Endothelial cell (in vitro differentiated cells): ENCODE measurements at regions not wholly inside any gene's neighbourhood (a gene's known extent, or its start where the extent isn't known, plus 50 kb on each side); places are given as distances from the start of the nearest gene placed in this dataset.
"Not testable (repeated sequence)": the region's sequence is repeated elsewhere in the genome, so short reads cannot be mapped to it uniquely, and the experiment has no call there.

Experiments used
- DNase-seq: peaks from one replicate; pipeline ENCODE4 v3.0.0; 2021; ENCODE audit warnings: low spot score
- H3K27ac Mint-ChIP-seq: one replicate; pipeline ENCODE4 v1.8.0; 2021; ENCODE audit warnings: mixed read lengths, inconsistent platforms; ENCODE audit not compliant: unreplicated experiment
- H3K27me3 Mint-ChIP-seq: one replicate; pipeline ENCODE4 v1.8.0; 2021; ENCODE audit warnings: mild to moderate bottlenecking, moderate library complexity, mixed read lengths, inconsistent platforms; ENCODE audit not compliant: unreplicated experiment
- H3K36me3 Mint-ChIP-seq: one replicate; pipeline ENCODE4 v1.8.0; 2021; ENCODE audit warnings: mild to moderate bottlenecking, low read depth, mixed read lengths, inconsistent platforms; ENCODE audit not compliant: unreplicated experiment
- H3K4me1 Mint-ChIP-seq: one replicate; pipeline ENCODE4 v1.8.0; 2021; ENCODE audit warnings: mild to moderate bottlenecking, mixed read lengths, inconsistent platforms; ENCODE audit not compliant: unreplicated experiment
- H3K4me3 Mint-ChIP-seq: one replicate; pipeline ENCODE4 v1.8.0; 2021; ENCODE audit warnings: mild to moderate bottlenecking, mixed read lengths, inconsistent platforms; ENCODE audit not compliant: unreplicated experiment
- H3K9me3 Mint-ChIP-seq: one replicate; pipeline ENCODE4 v1.8.0; 2021; ENCODE audit warnings: mixed read lengths, inconsistent platforms; ENCODE audit not compliant: unreplicated experiment
- CTCF ChIP-seq: fragments of 200-600 bp; sonication (generic); IDR thresholded peaks from one replicate; pipeline ENCODE4 v1.5.0; 2021; ENCODE audit warnings: antibody characterized with exemption; ENCODE audit not compliant: unreplicated experiment

DNA sequence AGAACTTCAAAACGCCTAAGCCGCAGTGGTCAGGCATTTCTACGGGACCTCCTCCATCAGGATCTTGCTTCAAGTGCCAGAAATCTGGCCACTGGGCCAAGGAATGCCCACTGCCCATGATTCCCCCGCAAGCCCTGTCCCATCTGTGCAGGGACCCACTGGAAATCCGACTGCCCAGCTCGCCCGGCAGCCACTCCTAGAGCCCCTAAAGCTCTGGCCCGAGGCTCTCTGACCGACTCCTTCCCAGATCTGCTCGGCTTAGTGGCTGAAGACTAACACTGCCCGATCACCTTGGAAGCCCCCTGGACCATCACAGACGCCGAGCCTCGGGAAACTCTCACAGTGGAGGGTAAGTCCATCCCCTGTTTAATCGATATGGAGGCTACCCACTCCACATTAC lies 1113.0 kb upstream of the TMEM132C start:
- H3K36me3 Mint-ChIP-seq: no peaks in the 10 kb centered on the region
- no peak for TF ChIP-seq CTCF
- no peak overlapping the region for H3K27ac Mint-ChIP-seq
- peaks cover 17% of the 10 kb centered on the region for H3K9me3 Mint-ChIP-seq
- no peak overlapping the region for H3K4me3 Mint-ChIP-seq
- no peak for DNase-seq
- H3K4me1 Mint-ChIP-seq: no peaks in the 10 kb centered on the region
- no peaks in the 10 kb centered on the region for H3K27me3 Mint-ChIP-seq

DNA sequence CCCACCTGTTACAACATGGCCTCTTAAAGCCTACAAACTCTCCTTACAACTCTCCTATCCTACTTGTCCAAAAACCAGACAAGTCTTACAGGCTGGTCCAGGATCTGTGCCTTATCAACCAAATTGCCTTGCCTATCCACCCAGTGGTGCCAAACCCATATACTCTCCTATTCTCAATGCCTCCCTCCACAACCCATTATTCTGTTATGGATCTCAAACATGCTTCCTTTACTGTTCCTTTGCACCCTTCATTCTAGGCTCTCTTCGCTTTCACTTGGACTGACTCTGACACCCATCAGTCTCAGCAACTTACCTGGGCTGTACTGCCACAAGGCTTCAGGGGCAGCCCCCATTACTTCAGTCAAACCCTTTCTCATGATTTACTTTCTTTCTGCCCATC lies 1112.1 kb upstream of the TMEM132C start:
- H3K4me1 Mint-ChIP-seq, H3K27me3 Mint-ChIP-seq, DNase-seq, H3K4me3 Mint-ChIP-seq, H3K9me3 Mint-ChIP-seq, H3K27ac Mint-ChIP-seq, H3K36me3 Mint-ChIP-seq: not testable (repeated sequence)

DNA sequence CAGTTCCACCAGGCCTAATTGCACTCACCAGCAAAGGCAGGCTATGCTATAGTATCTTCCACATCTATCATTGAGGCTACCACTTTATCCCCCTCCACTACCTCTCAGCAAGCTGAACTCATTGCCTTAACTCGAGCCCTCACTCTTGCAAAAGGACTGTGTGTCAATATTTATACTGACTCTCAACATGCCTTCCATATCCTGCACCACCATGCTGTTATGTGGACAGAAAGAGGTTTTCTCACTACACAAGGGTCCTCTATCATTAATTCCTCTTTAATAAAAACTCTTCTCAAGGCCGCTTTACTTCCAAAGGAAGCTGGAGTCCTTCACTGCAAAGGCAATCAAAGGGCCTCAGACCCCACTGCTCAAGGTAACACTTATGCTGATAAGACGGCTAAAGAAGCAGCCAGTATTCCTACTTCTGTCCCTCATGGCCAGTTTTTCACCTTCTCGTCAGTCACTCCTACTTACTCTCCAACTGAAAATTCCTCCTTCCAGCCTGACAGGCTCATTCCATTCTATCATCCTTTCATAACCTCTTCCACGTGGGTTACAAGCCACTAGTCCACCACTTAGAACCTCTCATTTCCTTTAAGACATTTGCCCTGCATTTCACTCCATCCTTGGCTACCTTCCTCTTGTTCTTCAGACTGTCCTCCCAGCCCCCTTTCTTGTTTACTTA lies 1110.9 kb upstream of the TMEM132C start:
- DNase-seq, H3K4me1 Mint-ChIP-seq, H3K9me3 Mint-ChIP-seq, H3K4me3 Mint-ChIP-seq, H3K27ac Mint-ChIP-seq, H3K36me3 Mint-ChIP-seq, H3K27me3 Mint-ChIP-seq: not testable (repeated sequence)

DNA sequence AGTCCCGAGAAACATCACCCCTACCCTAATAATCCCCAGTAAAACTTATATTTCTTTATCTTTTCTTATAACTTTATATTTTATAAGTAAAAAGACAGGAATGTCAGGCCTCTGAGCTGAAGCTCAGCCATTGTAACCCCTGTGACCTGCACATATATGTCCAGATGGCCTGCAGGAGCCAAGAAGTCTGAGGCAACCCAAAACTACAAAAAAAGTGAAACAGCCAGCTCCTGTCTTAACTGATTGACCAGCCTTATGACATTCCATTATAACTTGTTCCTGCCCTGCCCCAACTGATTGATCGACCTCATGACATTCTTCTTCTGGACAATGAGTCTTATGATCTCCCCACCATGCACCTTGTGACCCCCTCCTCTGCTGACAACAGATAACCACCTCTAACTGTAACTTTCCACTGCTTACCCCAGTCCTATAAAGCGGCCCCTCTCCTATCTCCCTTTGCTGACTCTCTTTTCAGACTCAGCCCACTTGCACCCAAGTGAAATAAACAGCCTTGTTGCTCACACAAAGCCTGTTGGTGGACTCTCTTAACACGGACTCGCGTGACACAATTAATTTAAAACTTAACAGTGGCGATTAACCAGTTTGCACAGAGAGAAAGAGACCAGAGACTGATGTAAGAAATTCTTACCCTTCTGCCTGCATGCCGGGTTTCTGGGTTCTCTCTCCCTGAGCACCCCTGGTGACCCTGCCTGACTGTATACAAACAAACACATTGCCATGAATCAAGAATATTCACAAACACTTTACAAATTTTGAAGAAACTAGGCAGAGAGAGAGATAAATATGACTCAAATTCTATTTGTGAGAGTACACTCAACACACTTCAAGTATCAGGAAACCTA lies 1109.2 kb upstream of the TMEM132C start:
- H3K4me3 Mint-ChIP-seq: not testable (repeated sequence)

DNA sequence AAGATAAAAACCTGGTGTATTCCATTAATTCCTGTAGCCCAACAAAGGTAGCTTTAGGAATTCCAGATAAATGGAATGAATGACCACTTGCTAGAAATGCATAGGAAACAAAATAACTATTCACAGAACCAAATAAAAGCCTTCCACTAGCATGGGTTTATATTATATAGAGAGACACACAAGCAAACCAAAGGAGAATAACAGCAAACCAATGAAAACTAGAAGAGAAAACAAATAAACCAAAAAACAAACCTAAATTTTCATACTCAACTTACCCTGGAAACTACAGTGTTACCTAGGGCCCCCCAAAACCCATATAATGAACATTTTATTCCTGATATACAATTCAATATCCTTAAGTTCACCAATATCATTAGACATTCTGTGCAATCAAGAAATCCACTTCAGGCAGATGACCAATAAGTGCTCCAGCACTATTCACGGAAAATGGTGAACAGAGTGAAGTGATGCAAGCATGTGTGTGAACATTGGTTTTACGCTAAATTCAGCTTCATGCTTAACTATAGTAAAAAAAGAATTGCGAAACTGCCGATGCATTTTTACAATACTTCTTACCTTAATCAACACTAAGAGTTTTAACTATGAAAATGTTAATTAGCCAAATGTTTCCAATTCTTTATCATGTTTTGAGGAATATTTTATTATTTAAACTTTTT lies 1108.4 kb upstream of the TMEM132C start:
- no peak for TF ChIP-seq CTCF
- H3K4me1 Mint-ChIP-seq: no peaks in the 10 kb centered on the region
- DNase-seq: no peak
- H3K27me3 Mint-ChIP-seq: no peaks in the 10 kb centered on the region
- H3K36me3 Mint-ChIP-seq: no peaks in the 10 kb centered on the region
- H3K9me3 Mint-ChIP-seq: peaks cover 15% of the 10 kb centered on the region
- H3K4me3 Mint-ChIP-seq: no peak overlapping the region
- H3K27ac Mint-ChIP-seq: no peak overlapping the region

More for the DNA sequence above, 1109.2 kb upstream of the TMEM132C start:
- not testable (repeated sequence) for H3K9me3 Mint-ChIP-seq, H3K27ac Mint-ChIP-seq, H3K27me3 Mint-ChIP-seq, H3K4me1 Mint-ChIP-seq, H3K36me3 Mint-ChIP-seq, DNase-seq

GRCh38 chr12:127161466-127161865 lies 1105.5 kb upstream of the TMEM132C start:
- DNase-seq: no peak

More at GRCh38 chr12:127161466-127161865, 1105.5 kb upstream of the TMEM132C start:
- no peak overlapping the region for H3K4me3 Mint-ChIP-seq
- H3K36me3 Mint-ChIP-seq: peaks cover 4% of the 10 kb centered on the region
- H3K9me3 Mint-ChIP-seq: peaks cover 29% of the 10 kb centered on the region
- no peak for TF ChIP-seq CTCF
- no peak overlapping the region for H3K27ac Mint-ChIP-seq
- peaks cover 6% of the 10 kb centered on the region for H3K27me3 Mint-ChIP-seq
- no peaks in the 10 kb centered on the region for H3K4me1 Mint-ChIP-seq
